GM21717 (cell line): ENCODE measurements at regions not wholly inside any gene's neighbourhood (a gene's known extent, or its start where the extent isn't known, plus 50 kb on each side); places are given as distances from the start of the nearest gene placed in this dataset.

Experiments used
- ATAC-seq: cut with Tn5 transposase; IDR thresholded peaks from one replicate; pipeline ENCODE4 v1.9.1; 2021; ENCODE audit warnings: mild to moderate bottlenecking, moderate library complexity; ENCODE audit not compliant: unreplicated experiment

DNA sequence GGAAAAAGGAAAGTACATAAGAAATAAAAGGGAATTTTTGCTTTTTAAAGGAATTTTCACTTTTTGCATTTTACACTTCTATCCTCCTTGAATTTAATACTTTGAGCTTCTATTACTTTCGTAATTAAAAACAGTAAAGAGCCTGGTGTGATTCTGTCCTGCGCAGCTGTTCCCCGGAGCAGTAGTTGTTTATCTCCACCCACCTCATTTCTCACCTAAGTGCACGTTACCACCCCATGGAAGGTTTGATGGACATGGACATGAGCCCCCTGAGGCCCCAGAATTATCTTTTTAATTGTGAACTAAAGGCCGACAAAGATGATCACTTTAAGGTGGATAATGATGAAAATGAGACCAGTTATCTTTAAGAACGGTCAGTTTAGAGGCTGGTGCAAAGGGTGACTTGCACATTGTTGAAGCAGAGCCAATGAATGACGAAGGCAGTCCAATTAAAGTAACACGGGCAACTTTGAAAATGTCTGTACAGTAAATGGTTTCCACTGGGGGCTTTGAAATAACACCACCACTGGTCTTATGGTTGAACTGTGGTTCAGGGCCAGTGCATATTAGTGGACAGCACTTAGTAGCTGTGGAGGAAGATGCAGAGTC is 52.1 kb upstream of the TEX13D start:
- ATAC-seq, result no peak

DNA sequence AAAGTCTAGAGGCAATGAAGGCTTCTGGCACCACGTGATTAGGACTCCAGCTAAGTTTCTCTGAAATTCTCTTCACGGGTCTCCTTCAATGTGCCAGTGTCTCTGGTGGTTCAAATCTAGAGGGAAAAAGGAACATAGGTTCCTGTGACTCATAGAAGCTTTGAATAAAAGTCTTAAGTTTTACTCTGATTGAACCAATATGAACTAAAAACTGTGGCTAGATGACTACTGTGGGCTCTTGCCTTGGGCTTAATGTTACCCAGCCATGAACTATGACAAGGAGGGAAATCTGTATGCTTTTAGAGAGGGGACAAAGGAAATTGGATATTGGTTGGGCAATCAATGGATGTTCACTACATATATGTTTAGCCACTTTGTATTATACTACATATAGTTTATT is 49.9 kb upstream of the TEX13D start:
- no peak for ATAC-seq
